ENCODE measurements at regions not wholly inside any gene's neighbourhood (a gene's known extent, or its start where the extent isn't known, plus 50 kb on each side); places are given as distances from the start of the nearest gene placed in this dataset.
A peak's percentile ranks its signal among the peaks of the same experiment; 100 is the strongest.
"Not testable (repeated sequence)": the region's sequence is repeated elsewhere in the genome, so short reads cannot be mapped to it uniquely, and the experiment has no call there.

DNA sequence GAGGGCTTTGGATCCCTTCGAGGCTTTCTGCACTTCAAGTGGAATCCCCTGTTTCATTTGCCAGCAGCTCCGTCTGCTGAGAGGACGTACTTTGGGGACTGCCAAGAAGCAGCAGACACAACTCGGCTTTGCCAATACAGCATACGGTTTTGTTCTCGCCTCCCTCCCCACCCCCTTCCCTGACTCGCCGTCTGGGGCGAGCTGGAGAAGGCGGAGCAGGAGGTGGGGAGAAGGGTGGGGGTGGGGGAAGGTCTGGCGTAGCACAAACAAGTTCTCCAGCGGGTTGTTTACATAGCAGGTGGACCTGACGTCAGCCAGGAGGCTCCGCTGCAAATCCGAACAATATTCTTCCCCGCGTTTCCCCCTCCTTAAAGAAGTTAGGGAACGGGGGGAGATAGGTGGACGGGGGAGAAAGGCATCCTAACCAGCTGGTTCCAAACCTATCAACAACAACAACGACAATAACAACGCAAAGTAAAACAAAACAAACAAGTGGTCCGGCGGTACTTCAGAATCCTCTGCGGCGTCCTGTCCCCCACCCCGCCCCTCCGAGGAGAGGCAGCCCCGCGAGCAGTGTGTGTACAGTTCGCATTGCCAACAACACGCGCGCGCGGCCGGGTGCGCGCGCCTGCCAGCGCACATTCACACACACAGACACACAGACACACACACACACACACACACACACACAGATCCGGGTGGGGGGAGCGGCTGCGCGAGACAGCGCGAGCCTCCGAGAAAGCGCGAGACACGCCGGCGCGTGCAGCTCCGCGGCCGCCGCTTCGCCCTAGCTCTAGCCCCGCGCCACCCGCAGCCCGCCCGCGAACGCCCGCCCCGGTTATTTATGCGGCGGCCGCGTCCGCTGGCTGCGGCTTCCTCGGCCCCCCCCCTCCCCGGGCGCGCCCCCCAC, 167.0 kb upstream of the PPP1R3A start:
- peak in 3 of 4 donors; percentile 48 to 67 (median 58) for DNase-seq (ENCODE audit: low read depth in 4 of 4, low spot score in 2 of 4)

GRCh38 chr7:114085313-114085591, 166.4 kb upstream of the PPP1R3A start:
- no peak for DNase-seq (ENCODE audit: low read depth in 4 of 4, low spot score in 2 of 4)

GRCh38 chr7:114084472-114085312, 165.9 kb upstream of the PPP1R3A start:
- peak in 3 of 4 donors; percentile 15 to 43 (median 31) for DNase-seq (ENCODE audit: low read depth in 4 of 4, low spot score in 2 of 4)

DNA sequence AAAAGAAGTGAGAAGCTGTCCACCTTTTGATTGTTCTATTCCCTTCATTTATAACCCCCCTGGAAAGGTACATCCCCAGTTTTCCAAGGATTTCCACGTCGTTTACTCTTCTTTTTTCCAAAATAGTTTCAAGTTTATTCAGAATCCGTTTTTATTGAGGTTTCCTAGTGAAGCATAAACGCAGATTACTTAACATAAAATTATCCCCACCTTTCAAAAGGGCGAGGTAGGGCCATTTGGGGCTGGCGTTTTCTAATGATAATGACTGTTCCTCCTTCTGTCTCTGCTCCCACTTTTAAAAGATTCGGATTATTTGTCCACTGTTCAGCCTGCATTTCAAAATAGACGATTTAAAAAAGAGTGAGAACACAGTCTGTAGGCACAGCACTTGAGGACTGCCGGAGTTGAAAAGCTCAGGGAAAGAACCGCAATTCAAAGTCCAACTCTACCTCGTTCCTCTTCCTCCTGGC, 165.2 kb upstream of the PPP1R3A start:
- peak in 3 of 4 donors; percentile 16 to 41 (median 35) for DNase-seq (ENCODE audit: low read depth in 4 of 4, low spot score in 2 of 4)

GRCh38 chr7:114083166-114084001, 164.6 kb upstream of the PPP1R3A start:
- peak in 2 of 4 donors; percentile 32 to 43 for DNase-seq (ENCODE audit: low read depth in 4 of 4, low spot score in 2 of 4)

DNA sequence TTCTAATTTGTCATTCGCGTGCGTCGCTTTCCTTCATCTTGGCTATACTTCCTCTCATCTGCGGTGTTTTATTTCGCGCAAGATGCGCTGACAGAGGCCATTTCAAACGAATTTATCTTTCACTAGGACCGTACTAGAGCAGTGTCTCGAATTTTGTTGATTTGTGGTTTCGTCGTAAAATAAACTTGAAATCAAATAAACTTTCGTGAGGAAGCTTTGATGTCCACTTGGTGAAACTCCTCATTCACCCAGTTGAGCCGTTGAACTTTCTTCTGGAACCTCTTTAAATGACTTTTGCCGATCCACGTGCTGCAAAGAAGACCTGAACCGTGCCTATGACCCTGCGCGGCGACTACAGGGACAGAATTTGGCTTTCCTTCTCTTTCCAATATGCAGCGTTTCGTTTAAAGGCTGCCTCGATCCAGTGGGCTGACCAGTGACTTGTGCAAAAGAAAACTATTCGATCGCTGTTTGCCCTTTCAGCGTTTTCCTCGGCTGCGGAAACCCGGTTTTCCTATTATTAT, 163.9 kb upstream of the PPP1R3A start:
- peak in 3 of 4 donors; percentile 27 to 56 (median 42) for DNase-seq (ENCODE audit: low read depth in 4 of 4, low spot score in 2 of 4)

GRCh38 chr7:114081606-114082425, 163.0 kb upstream of the PPP1R3A start:
- peak in 3 of 4 donors; percentile 57 to 60 (median 58) for DNase-seq (ENCODE audit: low read depth in 4 of 4, low spot score in 2 of 4)

GRCh38 chr7:114077158-114077524, 158.3 kb upstream of the PPP1R3A start:
- DNase-seq (ENCODE audit: low read depth in 4 of 4, low spot score in 2 of 4) = not testable (repeated sequence)

- not testable (repeated sequence) for DNase-seq (ENCODE audit: low read depth in 4 of 4, low spot score in 2 of 4)
These were observed 157.8 kb upstream of the PPP1R3A start for GRCh38 chr7:114076392-114077157.

DNA sequence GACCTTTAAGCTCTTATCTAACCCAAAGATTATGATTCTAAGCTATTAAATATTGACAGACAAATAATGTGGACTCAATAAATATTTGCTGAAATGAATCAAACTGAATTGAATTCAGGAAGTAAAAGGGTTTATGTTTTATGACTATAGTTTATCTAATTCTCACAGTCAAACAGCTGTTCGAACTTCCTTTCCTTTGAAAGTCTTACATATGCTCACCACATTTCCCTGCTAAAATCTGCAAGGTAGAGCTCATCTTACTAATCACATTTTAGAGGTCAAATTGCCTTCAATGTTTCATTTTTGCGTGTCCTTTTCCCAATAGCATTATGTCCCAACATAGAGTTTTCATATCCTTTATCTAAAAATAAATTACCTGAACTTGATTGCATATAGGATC, 154.9 kb upstream of the PPP1R3A start:
- no peak for DNase-seq (ENCODE audit: low read depth in 4 of 4, low spot score in 2 of 4)

DNA sequence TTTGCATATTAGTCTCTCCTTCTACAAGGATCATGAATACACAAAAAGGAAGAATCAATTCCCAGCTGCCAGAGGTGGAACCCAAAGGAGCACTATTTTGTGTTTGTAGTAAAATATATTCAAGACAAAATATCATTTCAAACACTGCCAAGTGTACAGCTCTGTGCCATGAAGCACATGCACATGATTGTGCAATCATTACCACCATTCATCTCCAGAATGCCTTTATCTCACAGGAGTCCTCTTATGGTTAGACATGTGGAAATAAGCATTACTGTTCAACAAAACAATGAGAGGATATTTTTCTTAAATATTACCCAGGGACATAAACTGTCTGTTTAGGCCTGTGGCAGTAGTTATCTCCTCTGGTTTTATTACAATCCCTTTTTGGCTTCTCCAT, 151.4 kb upstream of the PPP1R3A start:
- DNase-seq (ENCODE audit: low read depth in 4 of 4, low spot score in 2 of 4) = no peak

DNA sequence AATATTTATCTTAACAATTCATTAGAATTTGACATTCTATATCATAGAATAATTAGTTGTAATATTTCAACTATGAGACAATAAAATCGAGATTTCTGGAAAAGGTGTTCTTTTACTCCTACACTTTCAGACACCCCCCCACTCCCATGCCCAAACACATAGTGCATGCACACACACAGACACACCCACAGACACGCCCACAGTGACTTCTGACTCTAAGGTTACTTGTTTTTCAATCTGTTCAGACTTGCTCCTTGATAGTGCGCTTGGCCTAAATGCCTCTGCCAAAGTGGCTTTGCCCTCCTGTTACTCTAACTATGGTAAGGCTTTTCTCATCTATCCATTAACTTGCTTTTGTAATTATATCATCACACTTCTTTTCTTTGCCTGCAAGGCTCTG, 144.0 kb upstream of the PPP1R3A start:
- DNase-seq (ENCODE audit: low read depth in 4 of 4, low spot score in 2 of 4) = no peak

DNA sequence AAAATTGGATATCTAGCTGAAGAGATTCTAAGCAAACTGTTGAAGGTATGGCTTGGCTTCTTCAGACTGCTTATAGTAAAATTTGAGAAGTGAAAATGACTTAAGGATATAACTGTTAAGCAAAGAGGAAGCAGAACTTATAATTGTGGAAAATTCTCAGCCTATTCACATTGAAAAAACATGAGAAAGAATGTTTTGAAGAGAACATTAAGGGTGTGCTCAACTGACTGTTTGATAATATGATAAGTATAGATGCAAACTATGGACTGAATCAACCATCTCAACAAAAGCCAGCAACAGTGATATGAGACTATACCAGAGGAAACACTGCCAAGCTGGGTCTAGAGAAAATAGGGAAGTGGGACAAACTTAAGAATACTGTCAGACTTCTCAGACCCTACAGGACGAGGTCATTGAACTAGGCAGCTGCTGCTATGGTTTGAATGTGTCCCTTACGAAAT, 133.1 kb upstream of the PPP1R3A start:
- no peak for DNase-seq (ENCODE audit: low read depth in 4 of 4, low spot score in 2 of 4)

DNA sequence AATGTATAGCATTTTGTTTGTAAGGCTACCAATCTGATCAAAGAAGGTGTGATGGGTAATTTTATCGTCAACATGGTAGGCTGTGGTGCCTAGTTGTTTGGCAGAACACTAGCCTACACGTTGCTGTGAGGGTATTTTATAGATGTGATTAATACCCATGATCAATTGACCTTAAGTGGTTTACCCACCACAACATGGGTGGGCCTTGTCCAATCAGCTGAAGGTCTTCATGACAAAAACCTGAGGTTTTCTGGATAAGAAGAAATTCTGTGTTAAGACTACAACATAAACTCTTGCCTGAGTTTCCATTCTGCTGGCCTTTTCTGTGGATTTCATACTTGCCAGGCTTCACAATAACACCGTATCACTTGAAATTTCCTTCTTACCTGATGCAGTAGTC, 131.8 kb upstream of the PPP1R3A start:
- DNase-seq (ENCODE audit: low read depth in 4 of 4, low spot score in 2 of 4) = no peak

DNA sequence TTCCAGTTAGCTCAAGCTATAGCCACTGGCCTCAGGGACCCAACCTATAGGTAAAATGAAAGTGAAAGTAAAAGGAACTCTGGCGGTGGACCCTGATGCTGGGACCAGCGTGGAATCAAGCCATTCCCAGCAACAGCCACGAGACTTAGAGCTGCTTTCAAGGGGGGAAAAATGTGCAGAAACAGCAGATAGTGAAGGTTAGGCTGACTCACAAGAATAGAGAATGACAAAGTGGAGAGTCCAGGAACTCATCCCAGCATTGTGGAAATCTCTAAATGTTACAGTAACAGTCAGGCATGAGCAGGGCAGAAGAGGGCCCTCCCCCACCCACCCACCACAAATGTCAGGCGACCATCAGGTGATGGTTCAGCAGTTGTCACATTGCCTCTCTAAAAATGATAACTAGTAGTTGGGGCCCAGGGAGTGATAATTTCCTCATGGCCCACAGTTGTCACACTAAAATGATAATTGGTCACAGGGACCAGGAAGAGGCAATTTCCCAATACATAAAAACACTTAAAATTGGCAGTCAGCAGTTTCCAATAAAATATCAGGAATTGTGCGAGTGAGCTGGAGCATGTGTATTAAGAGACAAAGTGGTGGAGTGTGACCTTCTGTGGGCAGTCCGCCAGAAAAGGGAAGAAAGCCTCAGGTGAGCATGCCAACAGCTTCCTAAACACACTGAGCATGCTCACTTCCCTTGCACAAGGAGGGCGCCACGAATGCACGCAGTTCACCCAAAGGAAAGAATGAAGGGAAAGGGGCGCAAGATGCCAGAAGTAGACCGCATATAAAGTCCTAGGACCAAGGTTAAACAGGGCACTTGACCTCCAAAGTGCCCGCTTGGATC, 129.8 kb upstream of the PPP1R3A start:
- no peak for DNase-seq (ENCODE audit: low read depth in 4 of 4, low spot score in 2 of 4)

- no peak for DNase-seq (ENCODE audit: low read depth in 4 of 4, low spot score in 2 of 4)
These were observed 129.1 kb upstream of the PPP1R3A start for GRCh38 chr7:114047889-114048288.

- DNase-seq (ENCODE audit: low read depth in 4 of 4, low spot score in 2 of 4) = no peak
These were observed 114.7 kb upstream of the PPP1R3A start for GRCh38 chr7:114033475-114033874.

All from left renal cortex interstitium (tissue), 4 donors.